Colonic mucosa (tissue), 4 donors: ENCODE measurements at regions not wholly inside any gene's neighbourhood (a gene's known extent, or its start where the extent isn't known, plus 50 kb on each side); places are given as distances from the start of the nearest gene placed in this dataset.

Experiments used
- DNase-seq: peaks from one replicate; pipeline ENCODE4 v3.0.0-alpha.2; 2020
- H3K27ac ChIP-seq: fragments of 200-600 bp; one replicate; pipeline ENCODE4 v1.8.0; 2021
- H3K27me3 ChIP-seq: fragments of 200-600 bp; one replicate; pipeline ENCODE4 v1.8.0; 2021
- H3K36me3 ChIP-seq: fragments of 200-600 bp; one replicate; pipeline ENCODE4 v1.8.0; 2021
- H3K4me1 ChIP-seq: fragments of 200-600 bp; one replicate; pipeline ENCODE4 v1.8.0; 2021; ENCODE audit warnings: mild to moderate bottlenecking
- H3K4me3 ChIP-seq: fragments of 200-600 bp; one replicate; pipeline ENCODE4 v1.8.0; 2021
- H3K9ac ChIP-seq, 2 donors: one replicate each; pipeline ENCODE4 v1.7.0; 2013; ENCODE audit warnings: control low read depth in 2 of 2, low read depth in 2 of 2, low read length in 2 of 2
- H3K9me3 ChIP-seq: fragments of 200-600 bp; one replicate; pipeline ENCODE4 v1.8.0; 2021
- CTCF ChIP-seq: fragments of 200-600 bp; IDR thresholded peaks from one replicate; pipeline ENCODE4 v1.8.0; 2022; ENCODE audit warnings: antibody characterized with exemption, mild to moderate bottlenecking
- intact Hi-C: fragments of 100-400 bp; cut with DNase I; formaldehyde crosslinking; loops from one replicate; pipeline ENCODE4 v1.14.1; 2022
- donor health status: healthy.
- donor health status: DM: no; HTN: no; CAD: no.
- donor health status: DM: no; HTN: no; CAD: no.

GRCh38 chr15:38705436-38706219, 141.0 kb upstream of the RASGRP1 start:
- no peak overlapping the region for H3K4me3 ChIP-seq
- H3K4me1 ChIP-seq: peaks cover 4% of the 10 kb centered on the region
- DNase-seq: no peak
- no peak overlapping the region for H3K9ac ChIP-seq
- H3K27me3 ChIP-seq: no peaks in the 10 kb centered on the region
- intact Hi-C loops: loop anchor here (5.0 kb wide), 2 partner anchors 112 to 287 kb away; no protein-coding TSS in a partner anchor
- H3K36me3 ChIP-seq: no peaks in the 10 kb centered on the region
- no peaks in the 10 kb centered on the region for H3K9me3 ChIP-seq
- H3K27ac ChIP-seq: no peak overlapping the region
- TF ChIP-seq CTCF: no peak

- H3K4me3 ChIP-seq: no peak overlapping the region
- H3K9me3 ChIP-seq: no peaks in the 10 kb centered on the region
- no peak for DNase-seq
- TF ChIP-seq CTCF: no peak
- peaks cover 4% of the 10 kb centered on the region for H3K4me1 ChIP-seq
- H3K27ac ChIP-seq: no peak overlapping the region
- intact Hi-C loops: loop anchor here (5.0 kb wide), 2 partner anchors 110 to 285 kb away; no protein-coding TSS in a partner anchor
- no peaks in the 10 kb centered on the region for H3K27me3 ChIP-seq
- H3K36me3 ChIP-seq: no peaks in the 10 kb centered on the region
- H3K9ac ChIP-seq: no peak overlapping the region
These were observed 142.3 kb upstream of the RASGRP1 start for GRCh38 chr15:38706956-38707355.

- Histone ChIP-seq H3K9me3 (no peaks in the 10 kb centered on the region), H3K9ac (no peak overlapping the region), H3K4me3 (no peak overlapping the region), H3K27ac (no peak overlapping the region), H3K36me3 (no peaks in the 10 kb centered on the region), H3K4me1 (peaks cover 4% of the 10 kb centered on the region), H3K27me3 (no peaks in the 10 kb centered on the region)
- TF ChIP-seq CTCF: peak; percentile 67
- intact Hi-C loops: loop anchor here (5.0 kb wide), 2 partner anchors 109 to 284 kb away; no protein-coding TSS in a partner anchor
- peak; percentile 55 for DNase-seq
These were observed 143.4 kb upstream of the RASGRP1 start for GRCh38 chr15:38707802-38708671.

GRCh38 chr15:38708672-38709180, 144.1 kb upstream of the RASGRP1 start:
- Histone ChIP-seq H3K27ac (no peak overlapping the region), H3K36me3 (no peaks in the 10 kb centered on the region), H3K4me1 (peaks cover 4% of the 10 kb centered on the region), H3K27me3 (no peaks in the 10 kb centered on the region), H3K9ac (no peak overlapping the region), H3K9me3 (no peaks in the 10 kb centered on the region), H3K4me3 (no peak overlapping the region)
- no peak for DNase-seq
- TF ChIP-seq CTCF: no peak
- intact Hi-C loops: loop anchor here (5.0 kb wide), 2 partner anchors 109 to 284 kb away; no protein-coding TSS in a partner anchor

GRCh38 chr15:38709196-38709595, 144.6 kb upstream of the RASGRP1 start:
- no peak for TF ChIP-seq CTCF
- Histone ChIP-seq H3K27me3 (no peaks in the 10 kb centered on the region), H3K36me3 (no peaks in the 10 kb centered on the region), H3K9ac (no peak overlapping the region), H3K4me3 (no peak overlapping the region), H3K9me3 (no peaks in the 10 kb centered on the region), H3K27ac (no peak overlapping the region), H3K4me1 (peaks cover 4% of the 10 kb centered on the region)
- DNase-seq: no peak
- intact Hi-C loops: loop anchor here (5.0 kb wide), 2 partner anchors 108 to 283 kb away; no protein-coding TSS in a partner anchor
